Neuron (in vitro differentiated cells): ENCODE measurements at regions not wholly inside any gene's neighbourhood (a gene's known extent, or its start where the extent isn't known, plus 50 kb on each side); places are given as distances from the start of the nearest gene placed in this dataset.

Experiments
- H2AFZ ChIP-seq: one replicate; pipeline ENCODE4 v1.6.1; 2013; ENCODE audit warnings: low read depth, mild to moderate bottlenecking, inconsistent platforms, low read length, moderate library complexity
- H3K27me3 ChIP-seq: one replicate; pipeline ENCODE4 v1.6.1; 2013; ENCODE audit warnings: low read length; ENCODE audit not compliant: insufficient read depth
- H3K36me3 ChIP-seq: one replicate; pipeline ENCODE4 v1.6.1; 2013; ENCODE audit warnings: low read length; ENCODE audit not compliant: insufficient read depth
- H3K4me1 ChIP-seq: one replicate; pipeline ENCODE4 v1.6.1; 2013; ENCODE audit warnings: low read length; ENCODE audit not compliant: insufficient read depth
- H3K4me3 ChIP-seq: 2 replicates; pipeline ENCODE4 v1.5.1; 2013; ENCODE audit warnings: mild to moderate bottlenecking, low read length, moderate library complexity
- H3K9me3 ChIP-seq: one replicate; pipeline ENCODE4 v1.6.1; 2013; ENCODE audit warnings: low read length

DNA sequence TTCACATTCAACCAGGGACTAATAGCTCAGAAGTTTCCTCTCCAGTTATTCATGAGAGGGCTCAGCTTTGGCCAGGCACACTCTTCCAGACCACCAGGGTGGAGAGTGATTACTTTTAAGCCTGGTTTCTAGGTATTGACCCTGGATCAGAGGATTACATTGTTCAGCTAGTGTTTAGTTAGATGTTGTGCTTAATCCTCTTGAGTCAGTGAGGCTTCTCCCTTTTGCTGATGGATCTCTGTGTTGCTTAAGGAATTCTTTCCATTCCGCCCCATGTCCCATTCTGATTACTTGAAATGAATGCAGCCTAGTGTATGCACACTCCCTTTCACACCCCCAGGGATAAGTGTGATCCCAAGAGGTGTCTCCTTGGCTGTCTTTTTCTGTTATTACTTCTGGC, 271.7 kb upstream of the ANO5 start:
- Histone ChIP-seq H3K27me3 (no peaks in the 10 kb centered on the region), H3K4me3 (no peak overlapping the region), H3K4me1 (no peaks in the 10 kb centered on the region), H2AFZ (no peak overlapping the region), H3K9me3 (no peaks in the 10 kb centered on the region), H3K36me3 (no peaks in the 10 kb centered on the region)

DNA sequence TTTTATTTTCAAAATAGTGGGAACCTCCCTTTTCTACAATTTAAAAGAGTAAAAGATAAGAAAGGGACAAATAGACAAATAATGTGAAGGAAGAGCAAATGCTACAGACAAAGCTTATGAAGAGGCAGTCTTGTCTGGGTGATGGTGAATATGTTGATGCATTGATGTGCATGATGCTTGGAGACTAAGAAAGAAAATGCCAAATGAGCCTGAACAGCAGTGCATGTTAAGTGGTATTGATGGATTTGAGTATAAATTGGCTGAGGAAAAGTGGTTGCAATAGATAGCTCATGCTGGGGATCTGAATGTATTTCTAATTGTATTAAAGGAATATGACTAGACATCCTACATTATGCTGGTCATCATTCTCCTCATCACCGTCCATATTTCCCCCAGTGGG, 268.6 kb upstream of the ANO5 start:
- Histone ChIP-seq H2AFZ (no peak overlapping the region), H3K4me3 (no peak overlapping the region), H3K36me3 (no peaks in the 10 kb centered on the region), H3K9me3 (no peaks in the 10 kb centered on the region), H3K4me1 (no peaks in the 10 kb centered on the region), H3K27me3 (no peaks in the 10 kb centered on the region)

DNA sequence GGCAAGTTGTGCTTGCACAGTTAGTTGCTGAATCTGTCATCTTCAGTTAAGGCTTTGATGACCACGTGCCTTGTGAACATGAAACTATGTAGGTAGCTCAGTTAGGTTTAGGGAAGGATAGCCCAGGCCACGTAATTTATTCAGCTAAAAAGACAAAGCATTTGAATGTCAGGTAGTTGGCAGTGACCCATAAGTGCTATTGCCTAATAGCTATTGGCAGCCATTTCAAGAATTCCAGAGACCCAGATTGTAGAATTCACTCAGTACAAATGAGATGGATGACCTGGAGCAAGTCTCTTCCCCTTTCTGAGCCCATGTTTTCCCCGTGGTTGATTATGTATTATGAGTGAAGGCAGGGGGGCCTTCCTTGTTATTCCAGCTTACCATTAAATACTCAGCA, 265.3 kb upstream of the ANO5 start:
- H2AFZ ChIP-seq, result no peak overlapping the region
- H3K4me1 ChIP-seq, result no peaks in the 10 kb centered on the region
- no peaks in the 10 kb centered on the region for H3K36me3 ChIP-seq
- H3K9me3 ChIP-seq, result no peaks in the 10 kb centered on the region
- H3K4me3 ChIP-seq, result no peak overlapping the region
- H3K27me3 ChIP-seq, result no peaks in the 10 kb centered on the region

DNA sequence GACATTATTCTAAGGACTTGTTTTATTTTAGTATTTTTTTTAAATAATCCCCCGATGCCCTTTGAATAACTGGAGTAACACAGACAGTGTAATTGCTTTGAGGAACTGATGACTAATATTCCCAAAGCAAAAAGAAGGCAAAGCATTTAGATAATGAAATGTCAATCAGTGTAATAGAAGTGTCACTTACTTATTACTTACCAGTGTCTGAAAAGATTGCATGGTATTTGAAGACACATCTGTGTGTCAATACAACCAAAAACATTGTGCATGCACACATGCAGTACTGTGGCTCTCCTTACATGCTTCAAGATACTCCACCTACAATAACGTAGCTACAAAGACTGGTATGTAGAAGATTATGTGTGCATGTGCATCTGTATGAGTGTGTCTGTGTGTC, 264.0 kb upstream of the ANO5 start:
- no peaks in the 10 kb centered on the region for H3K36me3 ChIP-seq
- H2AFZ ChIP-seq, result no peak overlapping the region
- H3K9me3 ChIP-seq, result no peaks in the 10 kb centered on the region
- H3K4me3 ChIP-seq, result no peak overlapping the region
- H3K4me1 ChIP-seq, result no peaks in the 10 kb centered on the region
- no peaks in the 10 kb centered on the region for H3K27me3 ChIP-seq

DNA sequence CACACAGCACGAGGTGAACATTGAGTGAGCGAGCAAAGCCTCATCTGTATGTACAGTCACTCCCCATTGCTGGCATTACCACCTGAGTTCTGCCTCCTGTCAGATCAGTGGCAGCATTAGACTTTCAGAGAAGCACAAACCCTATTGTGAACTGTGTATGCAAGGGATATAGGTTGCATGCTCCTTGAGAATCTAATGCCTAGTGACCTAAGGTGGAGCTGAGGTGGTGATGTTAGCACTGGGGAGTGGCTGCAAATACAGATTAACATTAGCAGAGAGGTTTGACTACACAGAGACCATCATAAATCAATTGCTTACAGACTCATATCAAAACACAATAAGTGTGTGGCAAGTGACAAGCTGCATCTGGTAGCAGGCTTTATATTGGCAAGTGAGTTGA, 262.5 kb upstream of the ANO5 start:
- Histone ChIP-seq H3K4me3 (no peak overlapping the region), H3K4me1 (no peaks in the 10 kb centered on the region)

DNA sequence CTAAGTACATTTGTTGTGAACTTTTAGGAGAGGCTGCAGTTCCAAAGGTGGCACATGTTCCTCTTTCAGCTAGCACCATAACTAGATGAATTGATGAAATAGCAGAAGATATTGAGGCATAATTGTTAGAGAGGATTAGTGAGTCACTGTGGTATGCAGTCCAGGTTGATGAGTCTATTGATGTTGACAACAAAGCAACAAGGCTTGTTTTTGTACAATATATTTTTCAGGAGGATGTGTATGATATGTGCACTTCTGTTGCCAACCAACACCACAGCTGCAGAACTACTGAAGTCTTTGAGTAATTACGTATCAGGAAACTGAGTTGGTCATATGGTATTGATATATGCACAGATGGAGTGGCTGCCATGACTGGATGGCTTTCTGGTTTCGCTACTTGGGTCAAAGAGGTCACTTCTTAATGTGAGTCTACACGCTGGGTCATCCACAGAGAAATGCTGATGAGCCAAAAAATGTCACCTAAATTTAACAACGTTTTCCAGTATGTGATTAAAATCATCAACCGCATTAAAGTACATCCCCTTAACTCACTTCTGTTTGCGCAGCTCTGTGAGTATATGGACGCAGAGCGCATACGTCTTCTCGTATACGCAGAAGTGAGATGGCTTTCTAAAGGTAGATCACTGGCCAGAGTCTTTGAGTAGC, 261.3 kb upstream of the ANO5 start:
- Histone ChIP-seq H3K36me3 (no peaks in the 10 kb centered on the region), H3K4me1 (no peaks in the 10 kb centered on the region), H3K4me3 (no peak overlapping the region)

More for the DNA sequence above, 262.5 kb upstream of the ANO5 start:
- Histone ChIP-seq H2AFZ (no peak overlapping the region), H3K9me3 (no peaks in the 10 kb centered on the region), H3K36me3 (no peaks in the 10 kb centered on the region), H3K27me3 (no peaks in the 10 kb centered on the region)

DNA sequence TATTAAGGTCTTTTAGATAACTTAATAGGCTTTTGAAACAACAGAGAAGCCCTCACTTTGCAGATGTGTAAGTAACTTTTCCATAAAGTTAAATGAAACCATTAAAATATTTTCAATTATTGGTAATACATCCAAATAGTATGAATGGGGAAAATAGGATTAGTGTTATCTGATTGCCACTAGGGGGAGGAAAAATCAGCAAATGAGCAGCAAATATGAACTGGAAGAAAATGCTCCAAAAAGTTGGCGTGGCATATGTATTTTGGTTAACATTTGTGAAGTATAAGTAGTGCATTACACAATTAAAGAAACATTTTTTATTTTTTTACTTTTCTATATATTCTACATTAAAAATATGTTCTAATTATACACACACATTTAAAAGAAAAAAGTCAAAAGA, 259.8 kb upstream of the ANO5 start:
- Histone ChIP-seq H2AFZ (no peak overlapping the region), H3K4me1 (no peaks in the 10 kb centered on the region), H3K27me3 (no peaks in the 10 kb centered on the region), H3K9me3 (no peaks in the 10 kb centered on the region), H3K36me3 (no peaks in the 10 kb centered on the region), H3K4me3 (no peak overlapping the region)

More for the DNA sequence above, 261.3 kb upstream of the ANO5 start:
- Histone ChIP-seq H3K9me3 (no peaks in the 10 kb centered on the region), H3K27me3 (no peaks in the 10 kb centered on the region), H2AFZ (no peak overlapping the region)

DNA sequence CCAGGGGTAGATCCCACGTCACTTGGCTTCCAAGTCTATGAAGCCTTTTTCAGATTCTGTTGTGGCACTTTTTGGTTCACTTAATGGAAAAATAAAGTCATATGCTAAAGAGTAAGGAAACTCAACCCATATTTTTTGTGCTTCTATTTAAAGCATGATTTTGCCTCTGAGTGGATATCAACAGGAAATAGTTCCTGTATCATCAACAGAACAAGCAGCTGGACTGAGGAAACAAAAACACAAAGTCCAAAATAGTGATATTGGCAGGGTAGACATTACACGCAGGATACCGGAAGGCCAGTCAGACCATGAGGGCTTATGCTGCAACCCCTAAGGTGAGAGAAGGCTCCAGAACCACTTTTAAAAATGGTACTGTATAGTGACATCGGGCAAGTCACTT, 248.3 kb upstream of the ANO5 start:
- Histone ChIP-seq H3K36me3 (no peaks in the 10 kb centered on the region), H3K4me3 (no peak overlapping the region), H3K4me1 (no peaks in the 10 kb centered on the region), H2AFZ (no peak overlapping the region), H3K27me3 (no peaks in the 10 kb centered on the region), H3K9me3 (no peaks in the 10 kb centered on the region)

DNA sequence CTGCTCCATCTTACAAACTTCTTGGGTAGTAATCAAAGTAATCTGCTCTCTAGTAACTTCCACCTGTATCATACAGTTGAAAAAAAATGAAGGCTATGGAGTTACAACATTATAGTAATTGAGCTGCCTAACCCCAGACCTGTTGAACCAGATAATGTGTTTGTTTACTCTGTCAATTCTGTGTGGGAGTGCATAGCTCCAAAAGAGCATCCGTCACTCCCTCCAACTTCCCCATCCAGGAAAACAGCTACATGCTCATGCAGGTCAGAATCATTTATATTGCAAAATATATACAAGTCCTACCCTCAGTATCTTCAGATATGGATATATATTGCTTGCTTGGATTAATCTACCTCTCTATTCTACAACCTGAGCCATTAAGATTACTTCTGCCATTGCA, 244.0 kb upstream of the ANO5 start:
- Histone ChIP-seq H3K27me3 (no peaks in the 10 kb centered on the region), H2AFZ (no peak overlapping the region), H3K4me3 (no peak overlapping the region), H3K9me3 (no peaks in the 10 kb centered on the region), H3K4me1 (no peaks in the 10 kb centered on the region), H3K36me3 (no peaks in the 10 kb centered on the region)

DNA sequence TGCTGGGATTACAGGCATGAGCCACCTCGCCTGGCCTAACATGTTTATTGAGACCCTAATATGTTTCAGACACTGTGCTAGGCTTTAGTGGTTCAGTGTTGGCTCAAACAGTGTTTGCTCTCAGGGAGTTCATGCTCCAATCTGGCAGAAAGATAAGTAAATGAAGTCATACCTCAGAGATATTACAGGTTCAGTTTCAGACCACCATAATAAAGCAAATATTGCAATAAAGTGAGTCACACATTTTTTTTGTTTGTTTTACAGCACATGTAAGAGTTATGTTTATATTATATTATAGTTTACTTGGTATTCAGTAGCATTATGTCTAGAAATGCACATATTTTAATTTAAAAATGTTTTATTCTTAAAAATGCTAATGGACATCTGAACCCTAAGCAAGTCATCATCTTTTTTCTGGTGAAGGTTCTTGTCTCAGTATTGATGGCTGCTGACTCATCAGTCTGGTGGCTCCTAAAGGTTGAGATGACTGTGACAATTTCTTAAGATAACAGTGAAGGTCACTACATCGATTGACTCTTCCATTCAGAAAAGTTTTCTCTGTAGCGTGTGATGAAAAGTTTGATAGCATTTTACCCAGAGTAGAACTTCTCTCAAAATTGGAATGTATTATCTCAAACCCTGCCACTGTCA, 243.0 kb upstream of the ANO5 start:
- no peaks in the 10 kb centered on the region for H3K9me3 ChIP-seq
- no peaks in the 10 kb centered on the region for H3K27me3 ChIP-seq
- H3K4me3 ChIP-seq, result no peak overlapping the region
- H2AFZ ChIP-seq, result no peak overlapping the region
- no peaks in the 10 kb centered on the region for H3K4me1 ChIP-seq
- H3K36me3 ChIP-seq, result no peaks in the 10 kb centered on the region

DNA sequence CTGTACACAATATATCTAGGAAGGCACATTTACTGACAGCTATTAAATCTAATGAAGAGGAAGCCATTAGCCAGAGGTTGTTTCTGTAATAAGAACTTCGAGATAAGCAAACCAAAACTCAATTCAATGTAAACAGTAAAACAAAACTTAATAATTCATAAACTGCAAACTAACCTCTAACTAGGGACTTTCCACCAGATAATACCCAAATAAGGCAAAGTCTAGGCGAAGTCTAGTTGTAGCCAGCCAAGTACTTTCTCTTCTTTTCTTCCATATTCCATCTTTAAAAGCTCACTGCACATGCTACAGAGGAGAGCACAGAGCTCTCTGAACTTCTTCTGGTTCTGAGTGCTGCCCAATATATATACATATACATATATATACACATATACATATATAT, 229.9 kb upstream of the ANO5 start:
- Histone ChIP-seq H3K36me3 (no peaks in the 10 kb centered on the region), H2AFZ (no peak overlapping the region)

DNA sequence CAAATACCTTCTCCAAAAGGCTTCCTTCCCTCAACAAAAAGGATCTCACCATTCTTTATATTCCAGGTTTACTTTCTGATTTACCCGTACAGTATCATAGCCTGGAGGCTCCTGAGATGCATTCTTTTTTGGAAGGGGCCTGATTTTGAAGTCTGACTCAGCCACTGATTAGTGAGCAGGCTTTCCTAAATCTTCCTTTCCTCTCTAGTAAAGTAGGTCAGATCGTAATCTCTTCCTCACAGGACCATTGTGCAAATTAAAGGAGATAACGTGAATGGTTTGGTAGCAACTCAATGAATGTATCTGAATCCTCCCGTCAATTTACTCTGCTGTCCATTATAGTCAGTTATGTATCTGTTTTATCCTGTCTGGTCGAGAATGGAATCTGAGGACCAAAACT, 227.7 kb upstream of the ANO5 start:
- no peaks in the 10 kb centered on the region for H3K9me3 ChIP-seq
- no peak overlapping the region for H3K4me3 ChIP-seq
- no peak overlapping the region for H2AFZ ChIP-seq
- no peaks in the 10 kb centered on the region for H3K27me3 ChIP-seq
- no peaks in the 10 kb centered on the region for H3K4me1 ChIP-seq
- H3K36me3 ChIP-seq, result no peaks in the 10 kb centered on the region

More for the DNA sequence above, 229.9 kb upstream of the ANO5 start:
- H3K9me3 ChIP-seq, result no peaks in the 10 kb centered on the region
- no peaks in the 10 kb centered on the region for H3K4me1 ChIP-seq
- no peak overlapping the region for H3K4me3 ChIP-seq
- H3K27me3 ChIP-seq, result no peaks in the 10 kb centered on the region

DNA sequence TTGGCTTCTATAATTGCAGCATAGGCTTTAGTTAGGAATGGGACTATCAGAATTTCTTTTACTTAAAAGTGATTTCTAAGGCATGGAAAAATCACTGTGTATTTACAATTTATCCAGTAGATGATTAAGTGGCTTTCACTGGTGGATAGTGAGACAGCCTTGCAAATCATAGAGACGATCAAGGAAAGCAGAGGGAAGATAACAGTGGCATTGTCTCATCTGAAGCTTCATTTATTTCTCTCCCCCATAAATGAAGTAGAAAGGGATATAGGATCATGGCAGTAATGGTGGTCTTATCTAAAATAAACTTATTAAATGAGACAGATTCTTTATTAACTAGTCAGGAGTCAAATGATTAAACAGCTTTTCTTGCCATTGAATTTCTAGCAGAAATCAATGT, 224.2 kb upstream of the ANO5 start:
- H3K27me3 ChIP-seq, result no peaks in the 10 kb centered on the region
- no peak overlapping the region for H3K4me3 ChIP-seq

DNA sequence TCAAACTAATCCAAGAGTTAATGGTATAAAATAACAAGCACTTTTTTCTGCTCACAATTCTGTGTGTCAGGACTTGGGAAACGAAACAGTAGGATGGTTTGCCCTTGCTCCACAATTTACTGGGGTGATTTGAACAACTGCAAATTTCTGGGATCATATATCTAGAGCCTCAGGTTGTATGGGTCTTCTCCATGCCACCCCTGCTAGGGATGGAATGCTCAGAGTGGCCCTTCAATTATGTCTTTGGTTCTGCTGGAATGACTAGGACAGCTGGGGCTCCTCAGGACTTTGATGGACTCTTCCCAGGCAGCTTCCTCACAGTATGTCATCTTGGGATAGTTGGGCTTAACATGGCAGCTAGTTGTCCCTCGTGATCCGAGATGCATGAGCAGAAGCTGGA, 223.0 kb upstream of the ANO5 start:
- no peaks in the 10 kb centered on the region for H3K36me3 ChIP-seq
- H3K27me3 ChIP-seq, result no peaks in the 10 kb centered on the region
- no peaks in the 10 kb centered on the region for H3K9me3 ChIP-seq
- no peak overlapping the region for H3K4me3 ChIP-seq
- H2AFZ ChIP-seq, result no peak overlapping the region
- H3K4me1 ChIP-seq, result no peaks in the 10 kb centered on the region

More for the DNA sequence above, 224.2 kb upstream of the ANO5 start:
- Histone ChIP-seq H2AFZ (no peak overlapping the region), H3K4me1 (no peaks in the 10 kb centered on the region), H3K36me3 (no peaks in the 10 kb centered on the region), H3K9me3 (no peaks in the 10 kb centered on the region)
